Stomach (tissue), 8 donors: ENCODE measurements at regions not wholly inside any gene's neighbourhood (a gene's known extent, or its start where the extent isn't known, plus 50 kb on each side); places are given as distances from the start of the nearest gene placed in this dataset.

Experiments used
- DNase-seq, 2 donors: peaks; one replicate each; pipeline versions ENCODE4 v3.0.0 to v3.0.0-alpha.2; 2013 to 2019
- H3K27ac ChIP-seq, 5 donors: fragments of 200-600 bp in 4 of 5; sonication (generic) in 4 of 5; one replicate each; pipeline ENCODE4 v1.5.1; 2013 to 2019; ENCODE audit warnings: mild to moderate bottlenecking in 1 of 5, moderate library complexity in 1 of 5
- H3K27me3 ChIP-seq, 3 donors: fragments of 200-600 bp; sonication (generic); one replicate each; pipeline ENCODE4 v1.5.1; 2017 to 2019; ENCODE audit warnings: mixed run types in 1 of 3
- H3K36me3 ChIP-seq, 4 donors: fragments of 200-600 bp; sonication (generic); 1 replicate in 3 of 4; 2 replicates in 1 of 4; pipeline ENCODE4 v1.5.1; 2016 to 2019
- H3K4me1 ChIP-seq, 4 donors: fragments of 200-600 bp; sonication (generic); one replicate each; pipeline ENCODE4 v1.5.1; 2016 to 2019
- H3K4me3 ChIP-seq, 4 donors: fragments of 200-600 bp; sonication (generic) in 3 of 4; one replicate each; pipeline ENCODE4 v1.5.1; 2016 to 2019; ENCODE audit warnings: mild to moderate bottlenecking in 1 of 4
- H3K9me3 ChIP-seq, 4 donors: fragments of 200-600 bp; sonication (generic); one replicate each; pipeline ENCODE4 v1.5.1; 2016 to 2019
- EP300 ChIP-seq: sonication (generic); formaldehyde crosslinking; IDR thresholded peaks from one replicate; pipeline ENCODE4 v1.6.1; 2017; ENCODE audit warnings: antibody characterized with exemption
- POLR2A ChIP-seq, 4 donors: fragments of 450-650 bp; IDR thresholded peaks; one replicate each; pipeline ENCODE4 v1.6.1; 2016; ENCODE audit warnings: antibody characterized with exemption in 4 of 4, control low read depth in 2 of 4, mild to moderate bottlenecking in 1 of 4, moderate library complexity in 1 of 4
- POLR2AphosphoS5 ChIP-seq, 3 donors: sonication (generic); formaldehyde crosslinking; IDR thresholded peaks; one replicate each; pipeline ENCODE4 v1.6.1; 2016; ENCODE audit warnings: antibody characterized with exemption in 3 of 3
- WGBS, 5 donors: extraction: QIAGEN DNeasy Blood & Tissue Kit in 3 of 5; methylation state at CpG; one replicate each; pipeline versions ENCODE4 v1.1.5 to v1.1.7; 2013 to 2018; 5-methylcytosine and 5-hydroxymethylcytosine counted together
- intact Hi-C: fragments of 100-400 bp; cut with DNase I; formaldehyde crosslinking; loops from one replicate; pipeline ENCODE4 v1.15.1; 2023; ENCODE audit warnings: low total_unique reads
- TF ChIP-seq, protein P1 (sequence below), 7 experiments: fragments of 450-650 bp in 4 of 7; fragments of 200-600 bp in 3 of 7; sonication (generic) in 3 of 7; IDR thresholded peaks; one replicate each; pipeline ENCODE4 v1.5.1; 2016 to 2019; ENCODE audit warnings: antibody characterized with exemption in 7 of 7, control low read depth in 2 of 7, mild to moderate bottlenecking in 1 of 7
- donor health status: healthy with polysubstance abuse.
- donor health status: Bipolar disorder and iron deficiency.
- donor health status: healthy.

GRCh38 chr2:163474889-163475288, 260.9 kb downstream of the FIGN start:
- H3K4me3 ChIP-seq: no peak overlapping the region
- H3K27ac ChIP-seq: no peak overlapping the region
- intact Hi-C loops: no loop called here
- no peaks in the 10 kb centered on the region for H3K27me3 ChIP-seq
- no peak for DNase-seq
- H3K9me3 ChIP-seq: no peaks in the 10 kb centered on the region
- no peaks in the 10 kb centered on the region for H3K36me3 ChIP-seq
- TF ChIP-seq, protein P1, sequence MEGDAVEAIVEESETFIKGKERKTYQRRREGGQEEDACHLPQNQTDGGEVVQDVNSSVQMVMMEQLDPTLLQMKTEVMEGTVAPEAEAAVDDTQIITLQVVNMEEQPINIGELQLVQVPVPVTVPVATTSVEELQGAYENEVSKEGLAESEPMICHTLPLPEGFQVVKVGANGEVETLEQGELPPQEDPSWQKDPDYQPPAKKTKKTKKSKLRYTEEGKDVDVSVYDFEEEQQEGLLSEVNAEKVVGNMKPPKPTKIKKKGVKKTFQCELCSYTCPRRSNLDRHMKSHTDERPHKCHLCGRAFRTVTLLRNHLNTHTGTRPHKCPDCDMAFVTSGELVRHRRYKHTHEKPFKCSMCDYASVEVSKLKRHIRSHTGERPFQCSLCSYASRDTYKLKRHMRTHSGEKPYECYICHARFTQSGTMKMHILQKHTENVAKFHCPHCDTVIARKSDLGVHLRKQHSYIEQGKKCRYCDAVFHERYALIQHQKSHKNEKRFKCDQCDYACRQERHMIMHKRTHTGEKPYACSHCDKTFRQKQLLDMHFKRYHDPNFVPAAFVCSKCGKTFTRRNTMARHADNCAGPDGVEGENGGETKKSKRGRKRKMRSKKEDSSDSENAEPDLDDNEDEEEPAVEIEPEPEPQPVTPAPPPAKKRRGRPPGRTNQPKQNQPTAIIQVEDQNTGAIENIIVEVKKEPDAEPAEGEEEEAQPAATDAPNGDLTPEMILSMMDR (IDR thresholded peaks at IDR 0.05): no peak
- TF ChIP-seq POLR2A (IDR thresholded peaks at IDR 0.05) (no peak), POLR2AphosphoS5 (IDR thresholded peaks at IDR 0.05) (no peak), EP300 (no peak)
- H3K4me1 ChIP-seq: no peaks in the 10 kb centered on the region
- 61 to 67% (median 64%) methylated on average over 4 of the region's 4 CpGs for WGBS, 5 donors

- H3K4me1 ChIP-seq: no peaks in the 10 kb centered on the region
- intact Hi-C loops: no loop called here
- no peaks in the 10 kb centered on the region for H3K27me3 ChIP-seq
- 58 to 86% (median 73%) methylated on average over 4 of the region's 4 CpGs for WGBS, 5 donors
- H3K36me3 ChIP-seq: no peaks in the 10 kb centered on the region
- no peak overlapping the region for H3K4me3 ChIP-seq
- no peak for TF ChIP-seq POLR2AphosphoS5 (IDR thresholded peaks at IDR 0.05)
- TF ChIP-seq POLR2A (IDR thresholded peaks at IDR 0.05): no peak
- no peak overlapping the region for H3K27ac ChIP-seq
- no peaks in the 10 kb centered on the region for H3K9me3 ChIP-seq
- no peak for DNase-seq
Measured at GRCh38 chr2:163474319-163474744, 261.5 kb downstream of the FIGN start.

- Histone ChIP-seq H3K27me3 (no peaks in the 10 kb centered on the region), H3K4me1 (no peaks in the 10 kb centered on the region), H3K36me3 (no peaks in the 10 kb centered on the region), H3K4me3 (no peak overlapping the region), H3K9me3 (no peaks in the 10 kb centered on the region), H3K27ac (no peak overlapping the region)
- no peak for DNase-seq
- TF ChIP-seq EP300 (no peak), POLR2A (IDR thresholded peaks at IDR 0.05) (no peak), POLR2AphosphoS5 (IDR thresholded peaks at IDR 0.05) (no peak)
- TF ChIP-seq, protein P1 (IDR thresholded peaks at IDR 0.05): no peak
- 14 to 25% (median 19%) methylated on average over 1 of the region's 1 CpG for WGBS, 5 donors
- intact Hi-C loops: no loop called here
Measured at GRCh38 chr2:163471947-163472346, 263.9 kb downstream of the FIGN start.

GRCh38 chr2:163469561-163469962, 266.2 kb downstream of the FIGN start:
- 12 to 27% (median 22%) methylated on average over 3 of the region's 3 CpGs for WGBS, 5 donors

GRCh38 chr2:163467251-163467630, 268.6 kb downstream of the FIGN start:
- Histone ChIP-seq H3K27me3 (no peaks in the 10 kb centered on the region), H3K9me3 (no peaks in the 10 kb centered on the region), H3K4me3 (no peak overlapping the region), H3K27ac (no peak overlapping the region), H3K4me1 (peaks cover 0 to 4% (median 0%) of the 10 kb centered on the region in 4 donors), H3K36me3 (no peaks in the 10 kb centered on the region)
- intact Hi-C loops: no loop called here
- 83 to 92% (median 89%) methylated on average over 10 of the region's 10 CpGs for WGBS, 5 donors
- TF ChIP-seq EP300: no peak
- no peak for TF ChIP-seq POLR2AphosphoS5 (IDR thresholded peaks at IDR 0.05)
- no peak for TF ChIP-seq POLR2A (IDR thresholded peaks at IDR 0.05)
- TF ChIP-seq, protein P1 (IDR thresholded peaks at IDR 0.05): no peak
- no peak for DNase-seq

More at GRCh38 chr2:163469561-163469962, 266.2 kb downstream of the FIGN start:
- Histone ChIP-seq H3K9me3 (no peaks in the 10 kb centered on the region), H3K27ac (no peak overlapping the region), H3K4me3 (no peak overlapping the region), H3K27me3 (no peaks in the 10 kb centered on the region), H3K36me3 (no peaks in the 10 kb centered on the region), H3K4me1 (peaks cover 0 to 4% (median 0%) of the 10 kb centered on the region in 4 donors)
- intact Hi-C loops: no loop called here
- peak in 1 of 2 donors; percentile 30 for DNase-seq
- no peak for TF ChIP-seq EP300
